H1 (cell line): ENCODE measurements at regions not wholly inside any gene's neighbourhood (a gene's known extent, or its start where the extent isn't known, plus 50 kb on each side); places are given as distances from the start of the nearest gene placed in this dataset.

ENCODE experiments used
- CTCF ChIA-PET: fragments of 300-600 bp; sonication (Branson Sonifier 250); formaldehyde crosslinking; loops from one replicate; lab custom pipeline; 2021; ENCODE audit not compliant: partially characterized antibody; lab: Charles Lee
- POLR2A ChIA-PET: fragments of 300-600 bp; sonication (Branson Sonifier 250); formaldehyde crosslinking; loops from one replicate; lab custom pipeline; 2021; ENCODE audit warnings: inconsistent platforms; ENCODE audit not compliant: partially characterized antibody; lab: Charles Lee
- DNase-seq, 2 experiments: peaks; one replicate each; pipeline versions ENCODE4 v3.0.0 to v3.0.0-alpha.2; 2010 to 2022; ENCODE audit warnings: low spot score in 2 of 2, low read depth in 1 of 2, mixed read lengths in 1 of 2
- FAIRE-seq: peaks from 2 replicates; lab custom pipeline; 2011; peaks lifted over from hg19 to GRCh38; lab: Jason Lieb, UNC
- H2AFZ ChIP-seq: 2 replicates; pipeline ENCODE4 v1.8.1; 2012; ENCODE audit warnings: low read length, inconsistent platforms
- H2AK5ac ChIP-seq: 2 replicates; pipeline ENCODE4 v1.6.1; 2013; ENCODE audit warnings: low read depth, low read length
- H2BK120ac ChIP-seq: replicated peaks from 2 replicates; pipeline ENCODE3; 2013; ENCODE audit warnings: low read depth, low read length, inconsistent platforms
- H2BK12ac ChIP-seq: 2 replicates; pipeline ENCODE4 v1.6.1; 2013; ENCODE audit warnings: low read depth, low read length
- H2BK15ac ChIP-seq: 2 replicates; pipeline ENCODE4 v1.6.1; 2013; ENCODE audit warnings: low read length
- H2BK20ac ChIP-seq: 2 replicates; pipeline ENCODE4 v1.6.1; 2013; ENCODE audit warnings: low read length
- H2BK5ac ChIP-seq: 2 replicates; pipeline ENCODE4 v1.6.1; 2013; ENCODE audit warnings: low read depth, low read length
- H3K14ac ChIP-seq: 2 replicates; pipeline ENCODE4 v1.6.1; 2013; ENCODE audit warnings: inconsistent platforms; ENCODE audit not compliant: insufficient read length
- H3K18ac ChIP-seq: 2 replicates; pipeline ENCODE4 v1.6.1; 2013; ENCODE audit warnings: low read length; ENCODE audit errors: extremely low read depth
- H3K23ac ChIP-seq: 2 replicates; pipeline ENCODE4 v1.6.1; 2013; ENCODE audit warnings: inconsistent platforms; ENCODE audit not compliant: insufficient read length
- H3K23me2 ChIP-seq: 2 replicates; pipeline ENCODE4 v1.6.1; 2013; ENCODE audit warnings: low read depth, low read length
- H3K27ac ChIP-seq: 2 replicates; pipeline ENCODE4 v1.6.1; 2011; ENCODE audit warnings: low read depth, low read length, inconsistent platforms
- H3K27me3 ChIP-seq, 4 experiments: replicated peaks in 1 of 4; 1 replicate in 1 of 4; 2 replicates in 3 of 4; pipeline versions ENCODE4 v1.6.1 to v1.8.1; 2011 to 2013; ENCODE audit warnings: low read length in 3 of 4, mild to moderate bottlenecking in 3 of 4, inconsistent platforms in 2 of 4, mixed read lengths in 2 of 4, moderate library complexity in 1 of 4; ENCODE audit not compliant: control insufficient read depth in 3 of 4, insufficient read depth in 3 of 4; ENCODE audit errors: extremely low read depth in 1 of 4
- H3K36me3 ChIP-seq, 4 experiments: 2 replicates each; pipeline versions ENCODE4 v1.6.1 to v1.8.1; 2011 to 2013; ENCODE audit warnings: mild to moderate bottlenecking in 4 of 4, low read length in 3 of 4, moderate library complexity in 2 of 4, control low read depth in 1 of 4, inconsistent platforms in 1 of 4; ENCODE audit not compliant: insufficient read depth in 4 of 4, control insufficient read depth in 2 of 4
- H3K4ac ChIP-seq: replicated peaks from 2 replicates; pipeline ENCODE3; 2013; ENCODE audit warnings: low read length, low read depth, mixed read lengths, inconsistent platforms; ENCODE audit not compliant: insufficient read length
- H3K4me1 ChIP-seq, 4 experiments: replicated peaks in 1 of 4; 1 replicate in 1 of 4; 2 replicates in 3 of 4; pipeline versions ENCODE4 v1.6.1 to v1.8.1; 2011 to 2013; ENCODE audit warnings: low read length in 3 of 4, inconsistent platforms in 2 of 4, mixed read lengths in 1 of 4; ENCODE audit not compliant: insufficient read depth in 4 of 4, control insufficient read depth in 3 of 4
- H3K4me2 ChIP-seq, 2 experiments: 2 replicates each; pipeline versions ENCODE4 v1.6.1 to v1.8.1; 2011 to 2013; ENCODE audit warnings: low read depth in 2 of 2, low read length in 2 of 2, control low read depth in 1 of 2, inconsistent platforms in 1 of 2, mild to moderate bottlenecking in 1 of 2; ENCODE audit not compliant: insufficient read depth in 1 of 2
- H3K4me3 ChIP-seq, 4 experiments: fragments of 200-600, 300-600 bp in 1 of 4; sonication (generic), shearing (Covaris generic), sonication (Bioruptor Twin) in 1 of 4; 2 replicates each; pipeline versions ENCODE4 v1.5.1 to v1.8.1; 2011 to 2016; ENCODE audit warnings: low read length in 4 of 4, low read depth in 3 of 4, control low read depth in 2 of 4, inconsistent platforms in 2 of 4, mild to moderate bottlenecking in 2 of 4, mixed read lengths in 1 of 4, moderate library complexity in 1 of 4; ENCODE audit not compliant: insufficient read depth in 2 of 4; ENCODE audit errors: extremely low read depth in 1 of 4
- H3K56ac ChIP-seq: replicated peaks from 2 replicates; pipeline ENCODE3; 2013; ENCODE audit warnings: low read depth, mild to moderate bottlenecking, mixed read lengths, low read length, inconsistent platforms; ENCODE audit not compliant: insufficient read length
- H3K79me1 ChIP-seq: 2 replicates; pipeline ENCODE4 v1.6.1; 2013; ENCODE audit warnings: low read depth, low read length, control low read depth
- H3K79me2 ChIP-seq, 2 experiments: 2 replicates each; pipeline versions ENCODE4 v1.6.1 to v1.8.1; 2012 to 2013; ENCODE audit warnings: low read length in 2 of 2, mild to moderate bottlenecking in 2 of 2, inconsistent platforms in 1 of 2; ENCODE audit not compliant: insufficient read depth in 2 of 2, control insufficient read depth in 1 of 2
- H3K9ac ChIP-seq, 4 experiments: replicated peaks in 1 of 4; 1 replicate in 1 of 4; 2 replicates in 3 of 4; pipeline versions ENCODE4 v1.6.1 to v1.8.1; 2011 to 2013; ENCODE audit warnings: low read depth in 3 of 4, low read length in 3 of 4, control low read depth in 2 of 4, mild to moderate bottlenecking in 2 of 4, moderate library complexity in 2 of 4, inconsistent platforms in 1 of 4; ENCODE audit errors: extremely low read depth in 1 of 4
- H3K9me3 ChIP-seq, 2 experiments: 2 replicates each; pipeline versions ENCODE4 v1.6.1 to v1.8.1; 2012 to 2013; ENCODE audit warnings: mild to moderate bottlenecking in 2 of 2, moderate library complexity in 2 of 2, control low read depth in 1 of 2, inconsistent platforms in 1 of 2, low read depth in 1 of 2, low read length in 1 of 2, mixed read lengths in 1 of 2; ENCODE audit not compliant: insufficient read depth in 2 of 2
- H4K20me1 ChIP-seq, 2 experiments: replicated peaks in 1 of 2; 2 replicates each; pipeline versions ENCODE3 to v1.8.1; 2011 to 2013; ENCODE audit warnings: inconsistent platforms in 2 of 2, low read length in 2 of 2, mild to moderate bottlenecking in 1 of 2; ENCODE audit not compliant: insufficient read depth in 2 of 2, control insufficient read depth in 1 of 2
- H4K5ac ChIP-seq: 2 replicates; pipeline ENCODE4 v1.6.1; 2013; ENCODE audit warnings: low read length, low read depth, mixed read lengths, inconsistent platforms; ENCODE audit not compliant: insufficient read length
- H4K8ac ChIP-seq: 2 replicates; pipeline ENCODE4 v1.8.0; 2013; ENCODE audit warnings: mild to moderate bottlenecking, moderate library complexity, low read length, inconsistent platforms; ENCODE audit not compliant: insufficient read depth; ENCODE audit errors: extremely low read depth
- H4K91ac ChIP-seq: replicated peaks from 2 replicates; pipeline ENCODE3; 2013; ENCODE audit warnings: low read length, mixed read lengths, inconsistent platforms; ENCODE audit not compliant: insufficient read length
- ASH2L ChIP-seq: fragments of 200-600, 300-600 bp; sonication (generic); IDR thresholded peaks from one replicate; pipeline ENCODE4 v1.7.1; 2017; ENCODE audit warnings: low read length
- ATF3 ChIP-seq: IDR thresholded peaks from 2 replicates; pipeline ENCODE4 v1.6.1; 2011; ENCODE audit warnings: low read depth, mild to moderate bottlenecking, low read length; ENCODE audit not compliant: insufficient read depth
- CEBPB ChIP-seq: IDR thresholded peaks from 2 replicates; pipeline ENCODE4 v1.6.1; 2012; ENCODE audit warnings: low read depth, low read length
- EGR1 ChIP-seq: IDR thresholded peaks from 2 replicates; pipeline ENCODE4 v1.6.1; 2011; ENCODE audit warnings: low read depth, low read length, borderline replicate concordance
- FOSL1 ChIP-seq: IDR thresholded peaks from 2 replicates; pipeline ENCODE4 v1.6.1; 2011; ENCODE audit warnings: mild to moderate bottlenecking, low read depth, low read length, moderate library complexity; ENCODE audit not compliant: insufficient read depth
- GABPA ChIP-seq: IDR thresholded peaks from 2 replicates; pipeline ENCODE4 v1.6.1; 2011; ENCODE audit warnings: mild to moderate bottlenecking, low read length, moderate library complexity, borderline replicate concordance; ENCODE audit not compliant: insufficient read depth
- NANOG ChIP-seq: IDR thresholded peaks from 2 replicates; pipeline ENCODE4 v1.6.1; 2011; ENCODE audit warnings: low read length, low read depth, mild to moderate bottlenecking, inconsistent platforms; ENCODE audit not compliant: insufficient read depth, poor library complexity, severe bottlenecking
- SUZ12 ChIP-seq: fragments of 200-600 bp; sonication (generic); IDR thresholded peaks from 2 replicates; pipeline ENCODE4 v1.6.1; 2012; ENCODE audit warnings: mild to moderate bottlenecking, inconsistent platforms, low read length, moderate library complexity, mixed read lengths
- YY1 ChIP-seq: IDR thresholded peaks from 2 replicates; pipeline ENCODE4 v1.6.1; 2011; ENCODE audit warnings: low read depth, mild to moderate bottlenecking, low read length
- ZNF274 ChIP-seq: IDR thresholded peaks from 2 replicates; pipeline ENCODE4 v1.7.0; 2012; ENCODE audit warnings: low read length, borderline replicate concordance; ENCODE audit errors: extremely low read depth
- WGBS, 2 experiments: shearing (Covaris generic) in 1 of 2; methylation state at CpG; one replicate each; pipeline versions ENCODE4 v1.1.6 to v1.1.7; 2013 to 2015; ENCODE audit warnings: low lambda C conversion rate in 2 of 2, mixed read lengths in 2 of 2, inconsistent platforms in 1 of 2, low coverage in 1 of 2, missing lambda C conversion rate in 1 of 2; ENCODE audit not compliant: insufficient replicate concordance in 2 of 2, insufficient coverage in 1 of 2, insufficient read length in 1 of 2; ENCODE audit errors: extremely low coverage in 1 of 2, missing lambda C conversion rate in 1 of 2; 5-methylcytosine and 5-hydroxymethylcytosine counted together

- no peak overlapping the region for H4K5ac ChIP-seq
- ChIA-PET CTCF (interaction anchor here (1.1 to 2.6 kb wide), 3 partner anchors 10 to 67 kb away, joined by 3 to 10 read pairs (median 5); no protein-coding TSS in a partner anchor), POLR2A (no interaction called here)
- H3K23ac ChIP-seq, result no peak overlapping the region
- no peaks in the 10 kb centered on the region for H3K4me1 ChIP-seq
- H2BK15ac ChIP-seq, result no peak overlapping the region
- H3K4me3 ChIP-seq, result no peak overlapping the region
- no peak overlapping the region for H2AFZ ChIP-seq
- H2AK5ac ChIP-seq, result no peak overlapping the region
- FAIRE-seq (no peak), DNase-seq (no peak)
- H2BK12ac ChIP-seq, result no peak overlapping the region
- no peak overlapping the region for H3K4ac ChIP-seq
- H3K56ac ChIP-seq, result no peak overlapping the region
- H3K14ac ChIP-seq, result no peak overlapping the region
- no peaks in the 10 kb centered on the region for H3K36me3 ChIP-seq
- H3K79me1 ChIP-seq, result no peaks in the 10 kb centered on the region
- no peak overlapping the region for H3K4me2 ChIP-seq
- WGBS, 2 experiments, result 89% methylated on average over 2 of the region's 2 CpGs; no CpG with 5 or more reads in 1 of the 2 experiments
- no peak overlapping the region for H2BK120ac ChIP-seq
- no peak overlapping the region for H3K18ac ChIP-seq
- H3K23me2 ChIP-seq, result no peaks in the 10 kb centered on the region; the same call in 1 of the 2 replicates
- no peak overlapping the region for H4K91ac ChIP-seq
- H3K79me2 ChIP-seq, result no peaks in the 10 kb centered on the region
- H4K20me1 ChIP-seq, result no peaks in the 10 kb centered on the region
- H3K27ac ChIP-seq, result no peak overlapping the region
- no peak overlapping the region for H4K8ac ChIP-seq
- no peak overlapping the region for H2BK5ac ChIP-seq
- no peaks in the 10 kb centered on the region for H3K27me3 ChIP-seq
- H2BK20ac ChIP-seq, result no peak overlapping the region
- no peaks in the 10 kb centered on the region for H3K9me3 ChIP-seq
- no peak overlapping the region for H3K9ac ChIP-seq
- TF ChIP-seq GABPA (no peak), FOSL1 (no peak), ASH2L (no peak), YY1 (no peak), EGR1 (no peak), SUZ12 (no peak), NANOG (no peak), ATF3 (no peak), ZNF274 (no peak), CEBPB (no peak)
These were observed 523.8 kb downstream of the RASEF start for GRCh38 chr9:82539146-82539545.
